H1 (cell line): ENCODE measurements at regions not wholly inside any gene's neighbourhood (a gene's known extent, or its start where the extent isn't known, plus 50 kb on each side); places are given as distances from the start of the nearest gene placed in this dataset.

Source experiments
- CTCF ChIA-PET: fragments of 300-600 bp; sonication (Branson Sonifier 250); formaldehyde crosslinking; loops from one replicate; lab custom pipeline; 2021; ENCODE audit not compliant: partially characterized antibody; lab: Charles Lee
- POLR2A ChIA-PET: fragments of 300-600 bp; sonication (Branson Sonifier 250); formaldehyde crosslinking; loops from one replicate; lab custom pipeline; 2021; ENCODE audit warnings: inconsistent platforms; ENCODE audit not compliant: partially characterized antibody; lab: Charles Lee
- DNase-seq, 2 experiments: peaks; one replicate each; pipeline versions ENCODE4 v3.0.0 to v3.0.0-alpha.2; 2010 to 2022; ENCODE audit warnings: low spot score in 2 of 2, low read depth in 1 of 2, mixed read lengths in 1 of 2
- FAIRE-seq: peaks from 2 replicates; lab custom pipeline; 2011; peaks lifted over from hg19 to GRCh38; lab: Jason Lieb, UNC
- H2AFZ ChIP-seq: 2 replicates; pipeline ENCODE4 v1.8.1; 2012; ENCODE audit warnings: low read length, inconsistent platforms
- H2AK5ac ChIP-seq: 2 replicates; pipeline ENCODE4 v1.6.1; 2013; ENCODE audit warnings: low read depth, low read length
- H2BK120ac ChIP-seq: replicated peaks from 2 replicates; pipeline ENCODE3; 2013; ENCODE audit warnings: low read depth, low read length, inconsistent platforms
- H2BK12ac ChIP-seq: 2 replicates; pipeline ENCODE4 v1.6.1; 2013; ENCODE audit warnings: low read depth, low read length
- H2BK15ac ChIP-seq: 2 replicates; pipeline ENCODE4 v1.6.1; 2013; ENCODE audit warnings: low read length
- H2BK20ac ChIP-seq: 2 replicates; pipeline ENCODE4 v1.6.1; 2013; ENCODE audit warnings: low read length
- H2BK5ac ChIP-seq: 2 replicates; pipeline ENCODE4 v1.6.1; 2013; ENCODE audit warnings: low read depth, low read length
- H3K14ac ChIP-seq: 2 replicates; pipeline ENCODE4 v1.6.1; 2013; ENCODE audit warnings: inconsistent platforms; ENCODE audit not compliant: insufficient read length
- H3K18ac ChIP-seq: 2 replicates; pipeline ENCODE4 v1.6.1; 2013; ENCODE audit warnings: low read length; ENCODE audit errors: extremely low read depth
- H3K23ac ChIP-seq: 2 replicates; pipeline ENCODE4 v1.6.1; 2013; ENCODE audit warnings: inconsistent platforms; ENCODE audit not compliant: insufficient read length
- H3K23me2 ChIP-seq: 2 replicates; pipeline ENCODE4 v1.6.1; 2013; ENCODE audit warnings: low read depth, low read length
- H3K27ac ChIP-seq: 2 replicates; pipeline ENCODE4 v1.6.1; 2011; ENCODE audit warnings: low read depth, low read length, inconsistent platforms
- H3K27me3 ChIP-seq, 4 experiments: replicated peaks in 1 of 4; 1 replicate in 1 of 4; 2 replicates in 3 of 4; pipeline versions ENCODE4 v1.6.1 to v1.8.1; 2011 to 2013; ENCODE audit warnings: low read length in 3 of 4, mild to moderate bottlenecking in 3 of 4, inconsistent platforms in 2 of 4, mixed read lengths in 2 of 4, moderate library complexity in 1 of 4; ENCODE audit not compliant: control insufficient read depth in 3 of 4, insufficient read depth in 3 of 4; ENCODE audit errors: extremely low read depth in 1 of 4
- H3K36me3 ChIP-seq, 4 experiments: 2 replicates each; pipeline versions ENCODE4 v1.6.1 to v1.8.1; 2011 to 2013; ENCODE audit warnings: mild to moderate bottlenecking in 4 of 4, low read length in 3 of 4, moderate library complexity in 2 of 4, control low read depth in 1 of 4, inconsistent platforms in 1 of 4; ENCODE audit not compliant: insufficient read depth in 4 of 4, control insufficient read depth in 2 of 4
- H3K4ac ChIP-seq: replicated peaks from 2 replicates; pipeline ENCODE3; 2013; ENCODE audit warnings: low read length, low read depth, mixed read lengths, inconsistent platforms; ENCODE audit not compliant: insufficient read length
- H3K4me1 ChIP-seq, 4 experiments: replicated peaks in 1 of 4; 1 replicate in 1 of 4; 2 replicates in 3 of 4; pipeline versions ENCODE4 v1.6.1 to v1.8.1; 2011 to 2013; ENCODE audit warnings: low read length in 3 of 4, inconsistent platforms in 2 of 4, mixed read lengths in 1 of 4; ENCODE audit not compliant: insufficient read depth in 4 of 4, control insufficient read depth in 3 of 4
- H3K4me2 ChIP-seq, 2 experiments: 2 replicates each; pipeline versions ENCODE4 v1.6.1 to v1.8.1; 2011 to 2013; ENCODE audit warnings: low read depth in 2 of 2, low read length in 2 of 2, control low read depth in 1 of 2, inconsistent platforms in 1 of 2, mild to moderate bottlenecking in 1 of 2; ENCODE audit not compliant: insufficient read depth in 1 of 2
- H3K4me3 ChIP-seq, 4 experiments: fragments of 200-600, 300-600 bp in 1 of 4; sonication (generic), shearing (Covaris generic), sonication (Bioruptor Twin) in 1 of 4; 2 replicates each; pipeline versions ENCODE4 v1.5.1 to v1.8.1; 2011 to 2016; ENCODE audit warnings: low read length in 4 of 4, low read depth in 3 of 4, control low read depth in 2 of 4, inconsistent platforms in 2 of 4, mild to moderate bottlenecking in 2 of 4, mixed read lengths in 1 of 4, moderate library complexity in 1 of 4; ENCODE audit not compliant: insufficient read depth in 2 of 4; ENCODE audit errors: extremely low read depth in 1 of 4
- H3K56ac ChIP-seq: replicated peaks from 2 replicates; pipeline ENCODE3; 2013; ENCODE audit warnings: low read depth, mild to moderate bottlenecking, mixed read lengths, low read length, inconsistent platforms; ENCODE audit not compliant: insufficient read length
- H3K79me1 ChIP-seq: 2 replicates; pipeline ENCODE4 v1.6.1; 2013; ENCODE audit warnings: low read depth, low read length, control low read depth
- H3K79me2 ChIP-seq, 2 experiments: 2 replicates each; pipeline versions ENCODE4 v1.6.1 to v1.8.1; 2012 to 2013; ENCODE audit warnings: low read length in 2 of 2, mild to moderate bottlenecking in 2 of 2, inconsistent platforms in 1 of 2; ENCODE audit not compliant: insufficient read depth in 2 of 2, control insufficient read depth in 1 of 2
- H3K9ac ChIP-seq, 4 experiments: replicated peaks in 1 of 4; 1 replicate in 1 of 4; 2 replicates in 3 of 4; pipeline versions ENCODE4 v1.6.1 to v1.8.1; 2011 to 2013; ENCODE audit warnings: low read depth in 3 of 4, low read length in 3 of 4, control low read depth in 2 of 4, mild to moderate bottlenecking in 2 of 4, moderate library complexity in 2 of 4, inconsistent platforms in 1 of 4; ENCODE audit errors: extremely low read depth in 1 of 4
- H3K9me3 ChIP-seq, 2 experiments: 2 replicates each; pipeline versions ENCODE4 v1.6.1 to v1.8.1; 2012 to 2013; ENCODE audit warnings: mild to moderate bottlenecking in 2 of 2, moderate library complexity in 2 of 2, control low read depth in 1 of 2, inconsistent platforms in 1 of 2, low read depth in 1 of 2, low read length in 1 of 2, mixed read lengths in 1 of 2; ENCODE audit not compliant: insufficient read depth in 2 of 2
- H4K20me1 ChIP-seq, 2 experiments: replicated peaks in 1 of 2; 2 replicates each; pipeline versions ENCODE3 to v1.8.1; 2011 to 2013; ENCODE audit warnings: inconsistent platforms in 2 of 2, low read length in 2 of 2, mild to moderate bottlenecking in 1 of 2; ENCODE audit not compliant: insufficient read depth in 2 of 2, control insufficient read depth in 1 of 2
- H4K5ac ChIP-seq: 2 replicates; pipeline ENCODE4 v1.6.1; 2013; ENCODE audit warnings: low read length, low read depth, mixed read lengths, inconsistent platforms; ENCODE audit not compliant: insufficient read length
- H4K8ac ChIP-seq: 2 replicates; pipeline ENCODE4 v1.8.0; 2013; ENCODE audit warnings: mild to moderate bottlenecking, moderate library complexity, low read length, inconsistent platforms; ENCODE audit not compliant: insufficient read depth; ENCODE audit errors: extremely low read depth
- H4K91ac ChIP-seq: replicated peaks from 2 replicates; pipeline ENCODE3; 2013; ENCODE audit warnings: low read length, mixed read lengths, inconsistent platforms; ENCODE audit not compliant: insufficient read length
- CBX8 ChIP-seq: fragments of 300-800, 300-1000 bp; sonication (generic); IDR thresholded peaks from 2 replicates; pipeline ENCODE4 v1.7.1; 2016; ENCODE audit warnings: low read depth, low read length, borderline replicate concordance
- CHD2 ChIP-seq: IDR thresholded peaks from 2 replicates; pipeline ENCODE4 v1.6.1; 2012; ENCODE audit warnings: low read length, improper control_type of control experiment
- KDM1A ChIP-seq: fragments of 200-600, 300-600 bp; sonication (generic); IDR thresholded peaks from 2 replicates; pipeline ENCODE4 v1.7.1; 2016; ENCODE audit warnings: mild to moderate bottlenecking, low read length, borderline replicate concordance
- KDM5A ChIP-seq: fragments of 200-600 bp; IDR thresholded peaks from 2 replicates; pipeline ENCODE4 v1.7.1; 2012; ENCODE audit warnings: mild to moderate bottlenecking, low read length, inconsistent platforms, mixed read lengths
- PHF8 ChIP-seq: fragments of 200-600 bp; sonication (generic); conservative IDR thresholded peaks from 2 replicates; pipeline ENCODE4 v1.7.1; 2012; ENCODE audit warnings: low read depth, mild to moderate bottlenecking, inconsistent platforms, low read length, moderate library complexity
- SAP30 ChIP-seq: fragments of 300-600 bp; sonication (generic); IDR thresholded peaks from 2 replicates; pipeline ENCODE4 v1.7.1; 2012; ENCODE audit warnings: low read length, moderate library complexity, mild to moderate bottlenecking, inconsistent platforms; ENCODE audit not compliant: insufficient read depth, insufficient replicate concordance
- SIN3A ChIP-seq, 2 experiments: IDR thresholded peaks in 1 of 2; conservative IDR thresholded peaks in 1 of 2; 2 replicates each; pipeline ENCODE4 v1.6.1; 2011 to 2012; ENCODE audit warnings: low read length in 2 of 2, improper control_type of control experiment in 1 of 2, low read depth in 1 of 2, mild to moderate bottlenecking in 1 of 2
- SUZ12 ChIP-seq: fragments of 200-600 bp; sonication (generic); IDR thresholded peaks from 2 replicates; pipeline ENCODE4 v1.6.1; 2012; ENCODE audit warnings: mild to moderate bottlenecking, inconsistent platforms, low read length, moderate library complexity, mixed read lengths
- TBP ChIP-seq: IDR thresholded peaks from 2 replicates; pipeline ENCODE4 v1.6.1; 2011; ENCODE audit warnings: low read depth, low read length, improper control_type of control experiment
- TCF12 ChIP-seq: IDR thresholded peaks from 2 replicates; pipeline ENCODE4 v1.6.1; 2011; ENCODE audit warnings: low read depth, mild to moderate bottlenecking, low read length
- WGBS, 2 experiments: shearing (Covaris generic) in 1 of 2; methylation state at CpG; one replicate each; pipeline versions ENCODE4 v1.1.6 to v1.1.7; 2013 to 2015; ENCODE audit warnings: low lambda C conversion rate in 2 of 2, mixed read lengths in 2 of 2, inconsistent platforms in 1 of 2, low coverage in 1 of 2, missing lambda C conversion rate in 1 of 2; ENCODE audit not compliant: insufficient replicate concordance in 2 of 2, insufficient coverage in 1 of 2, insufficient read length in 1 of 2; ENCODE audit errors: extremely low coverage in 1 of 2, missing lambda C conversion rate in 1 of 2; 5-methylcytosine and 5-hydroxymethylcytosine counted together
- TF ChIP-seq, protein P1 (sequence below): IDR thresholded peaks from 2 replicates; pipeline ENCODE4 v1.6.1; 2012; ENCODE audit warnings: low read length, inconsistent platforms
- TF ChIP-seq, protein P2 (sequence below): IDR thresholded peaks from 2 replicates; pipeline ENCODE4 v1.6.1; 2011; ENCODE audit warnings: low read depth, mild to moderate bottlenecking, low read length; ENCODE audit not compliant: insufficient read depth

DNA sequence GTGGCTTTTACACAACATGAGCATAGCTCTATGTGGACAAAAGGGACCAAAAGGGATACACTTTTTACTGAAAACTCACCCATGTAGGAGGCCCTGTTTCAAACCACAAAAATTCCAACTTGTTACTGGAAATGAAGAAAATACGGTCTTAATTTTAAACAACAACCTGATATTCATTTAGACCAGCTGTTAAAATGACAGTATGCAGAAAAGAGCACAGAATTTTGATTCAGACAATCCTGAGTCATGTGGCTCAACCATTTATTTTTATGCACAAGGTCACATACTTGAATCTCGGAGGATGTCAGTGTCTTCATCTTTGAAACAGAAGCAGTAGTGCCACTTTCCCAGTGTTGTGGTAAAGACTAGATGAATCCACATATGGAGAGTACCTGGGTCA is 426.5 kb upstream of the NFE2L3 start:
- no peak overlapping the region for H3K4ac ChIP-seq
- no peak overlapping the region for H3K56ac ChIP-seq
- no peaks in the 10 kb centered on the region for H4K20me1 ChIP-seq
- H3K27me3 ChIP-seq = no peaks in the 10 kb centered on the region
- no peaks in the 10 kb centered on the region for H3K23me2 ChIP-seq
- H2BK12ac ChIP-seq = no peak overlapping the region
- peaks cover 0 to 12% (median 4%) of the 10 kb centered on the region in 4 experiments; a peak in 6 of 7 replicates for H3K4me1 ChIP-seq
- H3K23ac ChIP-seq = no peak overlapping the region
- H3K36me3 ChIP-seq = no peaks in the 10 kb centered on the region
- H2BK120ac ChIP-seq = no peak overlapping the region
- H3K9ac ChIP-seq = no peak overlapping the region
- H4K5ac ChIP-seq = no peak overlapping the region
- H3K14ac ChIP-seq = no peak overlapping the region
- H3K79me1 ChIP-seq = no peaks in the 10 kb centered on the region
- no peak overlapping the region for H2BK15ac ChIP-seq
- no peak overlapping the region for H4K91ac ChIP-seq
- no peaks in the 10 kb centered on the region for H3K79me2 ChIP-seq
- no peak overlapping the region for H2AFZ ChIP-seq
- CTCF ChIA-PET = interaction anchor here (0.7 to 1.5 kb wide), 6 partner anchors 19 to 639 kb away, joined by 3 to 6 read pairs (median 3); no protein-coding TSS in a partner anchor
- no peak overlapping the region for H2BK20ac ChIP-seq
- POLR2A ChIA-PET = no interaction called here
- no peaks in the 10 kb centered on the region for H3K9me3 ChIP-seq
- WGBS, 2 experiments = 82% methylated on average over 2 of the region's 2 CpGs; no CpG with 5 or more reads in 1 of the 2 experiments
- H4K8ac ChIP-seq = no peak overlapping the region
- FAIRE-seq (no peak), DNase-seq (no peak)
- H2BK5ac ChIP-seq = no peak overlapping the region
- H3K18ac ChIP-seq = no peak overlapping the region
- no peak overlapping the region for H2AK5ac ChIP-seq
- H3K4me2 ChIP-seq = no peak overlapping the region
- H3K27ac ChIP-seq = no peak overlapping the region
- H3K4me3 ChIP-seq = no peak overlapping the region
- TF ChIP-seq TBP (no peak), CBX8 (no peak), SIN3A (conservative IDR thresholded peaks at IDR 0.05 in 1 of 2, IDR thresholded peaks at IDR 0.05 in 1 of 2; ENCODE audit: low read depth in 1 of 2, low read length in 2 of 2) (no peak), KDM1A (no peak), SUZ12 (no peak), CHD2 (no peak), PHF8 (no peak), KDM5A (no peak), TCF12 (no peak), SAP30 (no peak)
- TF ChIP-seq, protein P1, sequence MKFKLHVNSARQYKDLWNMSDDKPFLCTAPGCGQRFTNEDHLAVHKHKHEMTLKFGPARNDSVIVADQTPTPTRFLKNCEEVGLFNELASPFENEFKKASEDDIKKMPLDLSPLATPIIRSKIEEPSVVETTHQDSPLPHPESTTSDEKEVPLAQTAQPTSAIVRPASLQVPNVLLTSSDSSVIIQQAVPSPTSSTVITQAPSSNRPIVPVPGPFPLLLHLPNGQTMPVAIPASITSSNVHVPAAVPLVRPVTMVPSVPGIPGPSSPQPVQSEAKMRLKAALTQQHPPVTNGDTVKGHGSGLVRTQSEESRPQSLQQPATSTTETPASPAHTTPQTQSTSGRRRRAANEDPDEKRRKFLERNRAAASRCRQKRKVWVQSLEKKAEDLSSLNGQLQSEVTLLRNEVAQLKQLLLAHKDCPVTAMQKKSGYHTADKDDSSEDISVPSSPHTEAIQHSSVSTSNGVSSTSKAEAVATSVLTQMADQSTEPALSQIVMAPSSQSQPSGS = no peak
- TF ChIP-seq, protein P2, sequence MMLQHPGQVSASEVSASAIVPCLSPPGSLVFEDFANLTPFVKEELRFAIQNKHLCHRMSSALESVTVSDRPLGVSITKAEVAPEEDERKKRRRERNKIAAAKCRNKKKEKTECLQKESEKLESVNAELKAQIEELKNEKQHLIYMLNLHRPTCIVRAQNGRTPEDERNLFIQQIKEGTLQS = no peak
